Nephron progenitor cell (in vitro differentiated cells): ENCODE measurements at regions not wholly inside any gene's neighbourhood (a gene's known extent, or its start where the extent isn't known, plus 50 kb on each side); places are given as distances from the start of the nearest gene placed in this dataset.
A peak's percentile ranks its signal among the peaks of the same experiment; 100 is the strongest.

Source experiments
- DNase-seq: peaks from one replicate; pipeline ENCODE4 v3.0.0; 2021
- H3K27ac Mint-ChIP-seq: 2 replicates; pipeline ENCODE4 v1.8.0; 2021; ENCODE audit warnings: mild to moderate bottlenecking, moderate library complexity, mixed read lengths
- H3K27me3 Mint-ChIP-seq: 2 replicates; pipeline ENCODE4 v1.8.0; 2021; ENCODE audit warnings: mild to moderate bottlenecking, low read depth, mixed read lengths; ENCODE audit not compliant: poor library complexity
- H3K36me3 Mint-ChIP-seq: 2 replicates; pipeline ENCODE4 v1.8.0; 2021; ENCODE audit warnings: low read depth, mixed read lengths
- H3K4me1 Mint-ChIP-seq: 2 replicates; pipeline ENCODE4 v1.8.0; 2021; ENCODE audit warnings: mixed read lengths
- H3K4me3 Mint-ChIP-seq: 2 replicates; pipeline ENCODE4 v1.8.0; 2021; ENCODE audit warnings: mild to moderate bottlenecking, moderate library complexity, mixed read lengths
- H3K9me3 Mint-ChIP-seq: 2 replicates; pipeline ENCODE4 v1.8.0; 2021; ENCODE audit warnings: mild to moderate bottlenecking, moderate library complexity, mixed read lengths
- CTCF ChIP-seq: fragments of 200-600 bp; sonication (generic); IDR thresholded peaks from 2 replicates; pipeline ENCODE4 v1.5.0; 2021; ENCODE audit warnings: antibody characterized with exemption

GRCh38 chr6:14612016-14612980 lies 494.7 kb downstream of the CD83 start:
- no peak overlapping the region for H3K27ac Mint-ChIP-seq
- DNase-seq: no peak
- H3K4me3 Mint-ChIP-seq: no peak overlapping the region
- no peaks in the 10 kb centered on the region for H3K4me1 Mint-ChIP-seq
- H3K36me3 Mint-ChIP-seq: peaks cover 5% of the 10 kb centered on the region
- no peak for TF ChIP-seq CTCF
- peaks cover 27% of the 10 kb centered on the region for H3K9me3 Mint-ChIP-seq
- peaks cover 4% of the 10 kb centered on the region for H3K27me3 Mint-ChIP-seq

DNA sequence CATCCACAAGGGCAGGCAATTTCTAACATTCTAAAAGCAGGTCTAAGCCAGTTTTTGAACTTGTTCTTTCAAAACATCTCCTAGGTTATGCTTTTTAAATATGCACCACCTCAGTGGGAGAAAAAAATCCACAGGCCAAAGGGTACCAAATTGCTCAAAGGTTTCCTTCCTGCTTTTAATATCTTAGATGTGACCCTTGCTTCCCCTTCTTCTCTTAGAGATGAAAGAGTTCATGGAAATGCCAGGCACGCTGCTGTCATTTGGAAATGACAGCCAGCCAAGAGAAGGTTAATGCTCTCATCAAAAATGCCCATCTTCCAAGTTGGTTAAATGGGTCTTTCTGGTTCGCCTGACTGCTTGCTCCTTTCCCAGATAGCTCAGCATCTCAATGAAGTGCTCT lies 497.1 kb downstream of the CD83 start:
- no peak for TF ChIP-seq CTCF
- H3K4me3 Mint-ChIP-seq: no peak overlapping the region
- peaks cover 5% of the 10 kb centered on the region for H3K36me3 Mint-ChIP-seq
- H3K27ac Mint-ChIP-seq: peak overlapping the region; percentile 48
- H3K9me3 Mint-ChIP-seq: peaks cover 23% of the 10 kb centered on the region
- no peak for DNase-seq
- no peaks in the 10 kb centered on the region for H3K4me1 Mint-ChIP-seq
- H3K27me3 Mint-ChIP-seq: peaks cover 7% of the 10 kb centered on the region

GRCh38 chr6:14616656-14617055 lies 499.1 kb downstream of the CD83 start:
- Mint-ChIP-seq H3K36me3 (peaks cover 5% of the 10 kb centered on the region), H3K4me1 (peaks cover 15% of the 10 kb centered on the region)

DNA sequence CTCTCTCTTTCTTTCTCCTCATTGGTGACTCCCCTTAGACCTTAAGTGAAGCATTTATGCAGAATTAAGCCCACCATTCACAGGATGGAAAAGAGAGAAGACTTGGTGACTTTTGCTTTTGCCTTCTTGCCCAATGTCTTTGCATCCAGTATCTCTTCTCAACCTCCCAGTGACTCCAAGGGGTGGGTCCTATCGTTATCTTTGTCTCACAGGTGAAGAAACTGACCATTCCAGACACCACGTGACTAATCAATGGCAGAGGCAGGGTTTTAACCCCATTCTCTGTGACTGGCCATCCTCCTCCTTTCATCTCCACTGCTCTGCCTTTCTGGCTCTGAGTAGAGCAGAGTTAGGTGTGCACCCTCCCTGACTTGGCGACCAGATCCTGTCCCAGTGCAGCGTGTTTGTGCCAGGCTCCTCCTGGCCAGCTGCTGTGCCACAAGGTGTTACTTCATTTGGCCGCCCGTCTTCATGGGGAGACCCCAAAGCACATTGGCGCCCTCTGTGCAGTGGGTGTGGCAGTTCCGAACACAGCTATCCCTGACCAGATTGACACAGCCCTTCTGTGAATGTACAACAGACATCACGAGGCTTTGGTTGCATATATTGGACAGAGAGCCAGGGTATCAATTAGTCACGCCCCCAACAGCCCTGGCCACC lies 501.3 kb downstream of the CD83 start:
- DNase-seq: no peak
- TF ChIP-seq CTCF: no peak
- Mint-ChIP-seq H3K9me3 (peaks cover 22% of the 10 kb centered on the region), H3K4me3 (no peak overlapping the region), H3K4me1 (peaks cover 38% of the 10 kb centered on the region), H3K36me3 (peaks cover 5% of the 10 kb centered on the region), H3K27me3 (peaks cover 3% of the 10 kb centered on the region), H3K27ac (no peak overlapping the region)

More at GRCh38 chr6:14616656-14617055, 499.1 kb downstream of the CD83 start:
- H3K4me3 Mint-ChIP-seq: no peak overlapping the region
- no peak for TF ChIP-seq CTCF
- H3K27me3 Mint-ChIP-seq: peaks cover 7% of the 10 kb centered on the region
- H3K9me3 Mint-ChIP-seq: peaks cover 22% of the 10 kb centered on the region
- no peak overlapping the region for H3K27ac Mint-ChIP-seq
- no peak for DNase-seq

- Mint-ChIP-seq H3K36me3 (peaks cover 5% of the 10 kb centered on the region), H3K4me3 (no peak overlapping the region), H3K4me1 (peaks cover 43% of the 10 kb centered on the region), H3K9me3 (peaks cover 22% of the 10 kb centered on the region), H3K27ac (no peak overlapping the region), H3K27me3 (peaks cover 3% of the 10 kb centered on the region)
- no peak for TF ChIP-seq CTCF
- DNase-seq: no peak
Measured at GRCh38 chr6:14619419-14619781, 501.8 kb downstream of the CD83 start.
